Thymus (tissue), 11 donors: ENCODE measurements at regions not wholly inside any gene's neighbourhood (a gene's known extent, or its start where the extent isn't known, plus 50 kb on each side); places are given as distances from the start of the nearest gene placed in this dataset.
"Not testable (repeated sequence)": the region's sequence is repeated elsewhere in the genome, so short reads cannot be mapped to it uniquely, and the experiment has no call there.

Experiments
- DNase-seq, 9 donors: peaks; one replicate each; pipeline ENCODE4 v3.0.0-alpha.2; 2013; ENCODE audit warnings: low spot score in 9 of 9, low read depth in 6 of 9, missing footprints in 1 of 9
- H3K27ac ChIP-seq, 2 donors: one replicate each; pipeline ENCODE4 v1.5.1; 2013; ENCODE audit warnings: control low read depth in 1 of 2, low read depth in 1 of 2, low read length in 1 of 2, mild to moderate bottlenecking in 1 of 2, moderate library complexity in 1 of 2
- H3K27me3 ChIP-seq, 2 donors: one replicate each; pipeline ENCODE4 v1.5.1; 2013; ENCODE audit warnings: low read length in 1 of 2; ENCODE audit not compliant: control insufficient read depth in 2 of 2, insufficient read depth in 1 of 2
- H3K36me3 ChIP-seq, 2 donors: one replicate each; pipeline ENCODE4 v1.5.1; 2013; ENCODE audit warnings: low read length in 1 of 2, mild to moderate bottlenecking in 1 of 2, moderate library complexity in 1 of 2; ENCODE audit not compliant: control insufficient read depth in 2 of 2, insufficient read depth in 2 of 2
- H3K4me1 ChIP-seq, 2 donors: one replicate each; pipeline ENCODE4 v1.5.1; 2013; ENCODE audit warnings: low read length in 2 of 2; ENCODE audit not compliant: control insufficient read depth in 2 of 2, insufficient read depth in 2 of 2
- H3K4me3 ChIP-seq, 2 donors: one replicate each; pipeline ENCODE4 v1.5.1; 2013; ENCODE audit warnings: low read length in 2 of 2, control low read depth in 1 of 2, mild to moderate bottlenecking in 1 of 2
- H3K9me3 ChIP-seq, 2 donors: one replicate each; pipeline ENCODE4 v1.5.1; 2013; ENCODE audit warnings: low read length in 1 of 2, mild to moderate bottlenecking in 1 of 2; ENCODE audit not compliant: control insufficient read depth in 2 of 2, insufficient read depth in 1 of 2
- WGBS: extraction: QIAGEN DNeasy Blood & Tissue Kit; methylation state at CpG from one replicate; pipeline ENCODE4 v1.1.7; 2013; 5-methylcytosine and 5-hydroxymethylcytosine counted together
- donor health status: healthy.

- no peak for DNase-seq
- Histone ChIP-seq H3K4me3 (no peak overlapping the region), H3K36me3 (no peaks in the 10 kb centered on the region), H3K27me3 (no peaks in the 10 kb centered on the region), H3K9me3 (no peaks in the 10 kb centered on the region), H3K27ac (no peak overlapping the region), H3K4me1 (no peaks in the 10 kb centered on the region)
- 89% methylated on average over 1 of the region's 1 CpG for WGBS
These were observed 342.2 kb downstream of the LRRC70 start for GRCh38 chr5:62920856-62921255.

GRCh38 chr5:62909326-62909725 is 330.7 kb downstream of the LRRC70 start:
- no peak overlapping the region for H3K4me3 ChIP-seq
- 86% methylated on average over 1 of the region's 1 CpG for WGBS
- H3K9me3 ChIP-seq, result no peaks in the 10 kb centered on the region
- H3K4me1 ChIP-seq, result no peaks in the 10 kb centered on the region
- no peak for DNase-seq
- H3K36me3 ChIP-seq, result no peaks in the 10 kb centered on the region
- H3K27me3 ChIP-seq, result no peaks in the 10 kb centered on the region
- no peak overlapping the region for H3K27ac ChIP-seq

- H3K4me1 ChIP-seq, result no peaks in the 10 kb centered on the region
These were observed 323.5 kb downstream of the LRRC70 start for GRCh38 chr5:62902126-62902525.

GRCh38 chr5:62900976-62901375 is 322.4 kb downstream of the LRRC70 start:
- WGBS, result 80% methylated on average over 1 of the region's 1 CpG
- no peaks in the 10 kb centered on the region for H3K36me3 ChIP-seq
- H3K27ac ChIP-seq, result no peak overlapping the region
- no peaks in the 10 kb centered on the region for H3K27me3 ChIP-seq
- no peak overlapping the region for H3K4me3 ChIP-seq
- no peaks in the 10 kb centered on the region for H3K9me3 ChIP-seq
- no peak for DNase-seq
- H3K4me1 ChIP-seq, result no peaks in the 10 kb centered on the region

More at GRCh38 chr5:62902126-62902525, 323.5 kb downstream of the LRRC70 start:
- Histone ChIP-seq H3K27ac (no peak overlapping the region), H3K4me3 (no peak overlapping the region), H3K9me3 (no peaks in the 10 kb centered on the region), H3K36me3 (no peaks in the 10 kb centered on the region), H3K27me3 (no peaks in the 10 kb centered on the region)
- DNase-seq, result no peak
- WGBS, result 91% methylated on average over 2 of the region's 2 CpGs

- DNase-seq, result no peak
- no peaks in the 10 kb centered on the region for H3K27me3 ChIP-seq
- H3K27ac ChIP-seq, result no peak overlapping the region
- H3K36me3 ChIP-seq, result no peaks in the 10 kb centered on the region
- H3K9me3 ChIP-seq, result no peaks in the 10 kb centered on the region
- no peaks in the 10 kb centered on the region for H3K4me1 ChIP-seq
- WGBS, result 89% methylated on average over 8 of the region's 8 CpGs
- no peak overlapping the region for H3K4me3 ChIP-seq
These were observed 317.7 kb downstream of the LRRC70 start for GRCh38 chr5:62896121-62896893.

GRCh38 chr5:62886603-62887315 is 308.1 kb downstream of the LRRC70 start:
- 71% methylated on average over 5 of the region's 5 CpGs for WGBS
- H3K4me3 ChIP-seq, result no peak overlapping the region
- no peaks in the 10 kb centered on the region for H3K36me3 ChIP-seq
- H3K9me3 ChIP-seq, result no peaks in the 10 kb centered on the region
- no peaks in the 10 kb centered on the region for H3K4me1 ChIP-seq
- DNase-seq, result no peak
- H3K27ac ChIP-seq, result no peak overlapping the region
- no peaks in the 10 kb centered on the region for H3K27me3 ChIP-seq

- not testable (repeated sequence) for DNase-seq, H3K4me3 ChIP-seq, H3K27ac ChIP-seq, H3K36me3 ChIP-seq, H3K27me3 ChIP-seq, H3K4me1 ChIP-seq
- 64% methylated on average over 5 of the region's 5 CpGs for WGBS
- peaks cover 1 to 18% of the 10 kb centered on the region in 2 donors for H3K9me3 ChIP-seq
These were observed 258.7 kb downstream of the LRRC70 start for GRCh38 chr5:62837330-62837729.

- no peaks in the 10 kb centered on the region for H3K4me1 ChIP-seq
- DNase-seq, result no peak
- no peak overlapping the region for H3K27ac ChIP-seq
- H3K27me3 ChIP-seq, result no peaks in the 10 kb centered on the region
- no peaks in the 10 kb centered on the region for H3K36me3 ChIP-seq
- H3K9me3 ChIP-seq, result peaks cover 0 to 6% of the 10 kb centered on the region in 2 donors
- no peak overlapping the region for H3K4me3 ChIP-seq
- WGBS, result 89% methylated on average over 2 of the region's 2 CpGs
These were observed 251.0 kb downstream of the LRRC70 start for GRCh38 chr5:62829604-62829986.

GRCh38 chr5:62828742-62829603 is 250.4 kb downstream of the LRRC70 start:
- Histone ChIP-seq H3K4me1 (no peaks in the 10 kb centered on the region), H3K27ac (no peak overlapping the region), H3K36me3 (no peaks in the 10 kb centered on the region), H3K4me3 (no peak overlapping the region), H3K27me3 (no peaks in the 10 kb centered on the region), H3K9me3 (peaks cover 0 to 6% of the 10 kb centered on the region in 2 donors)
- WGBS, result 64% methylated on average over 5 of the region's 5 CpGs
- no peak for DNase-seq
